SK-N-SH treated with all-trans-retinoic acid at 6 μM for 48 hours (cell line): ENCODE measurements at regions not wholly inside any gene's neighbourhood (a gene's known extent, or its start where the extent isn't known, plus 50 kb on each side); places are given as distances from the start of the nearest gene placed in this dataset.

Experiments
- ATAC-seq: fragments of 200-7000 bp; cut with Tn5 transposase; 3 replicates; pipeline ENCODE4 v1.9.1; 2020; ENCODE audit warnings: mild to moderate bottlenecking, moderate library complexity
- ARNTL ChIP-seq: fragments of 450-650 bp; formaldehyde crosslinking; IDR thresholded peaks from 2 replicates; pipeline ENCODE4 v1.5.0; 2020; ENCODE audit warnings: low read depth, mild to moderate bottlenecking, moderate library complexity, borderline replicate concordance
- BACH2 ChIP-seq: fragments of 250-450 bp; sonication (Bioruptor Pico); IDR thresholded peaks from 2 replicates; pipeline ENCODE4 v1.9.0; 2021; ENCODE audit warnings: mild to moderate bottlenecking, borderline replicate concordance
- CREB5 ChIP-seq: fragments of 250-450 bp; sonication (Bioruptor Pico); IDR thresholded peaks from 2 replicates; pipeline ENCODE4 v1.5.1; 2020; ENCODE audit warnings: low read depth, mild to moderate bottlenecking, moderate library complexity
- CSDC2 ChIP-seq: fragments of 250-450 bp; sonication (Bioruptor Pico); IDR thresholded peaks from 2 replicates; pipeline ENCODE4 v1.5.0; 2020; ENCODE audit warnings: mild to moderate bottlenecking, moderate library complexity
- ESRRG ChIP-seq: fragments of 250-450 bp; sonication (Bioruptor Pico); IDR thresholded peaks from 2 replicates; pipeline ENCODE4 v1.6.1; 2021; ENCODE audit warnings: mild to moderate bottlenecking
- GLIS3 ChIP-seq: fragments of 250-450 bp; sonication (Bioruptor Pico); IDR thresholded peaks from 2 replicates; pipeline ENCODE4 v1.5.0; 2020; ENCODE audit warnings: mild to moderate bottlenecking, moderate library complexity
- ISL1 ChIP-seq: fragments of 250-450 bp; sonication (Bioruptor Pico); IDR thresholded peaks from 2 replicates; pipeline ENCODE4 v2.1.2; 2022; ENCODE audit warnings: mild to moderate bottlenecking, moderate library complexity
- OSR1 ChIP-seq: fragments of 250-450 bp; sonication (Bioruptor Pico); IDR thresholded peaks from 2 replicates; pipeline ENCODE4 v1.8.0; 2022; ENCODE audit warnings: moderate library complexity, mild to moderate bottlenecking, inconsistent platforms
- PATZ1 ChIP-seq: fragments of 250-450 bp; sonication (Bioruptor Pico); IDR thresholded peaks from 2 replicates; pipeline ENCODE4 v1.8.0; 2020; ENCODE audit warnings: mild to moderate bottlenecking, moderate library complexity, borderline replicate concordance
- POU6F1 ChIP-seq: fragments of 250-450 bp; sonication (Bioruptor Pico); IDR thresholded peaks from 2 replicates; pipeline ENCODE4 v1.8.0; 2021; ENCODE audit warnings: low read depth, mild to moderate bottlenecking, moderate library complexity, borderline replicate concordance
- PPARA ChIP-seq: fragments of 250-450 bp; sonication (Bioruptor Pico); IDR thresholded peaks from 2 replicates; pipeline ENCODE4 v1.5.0; 2020; ENCODE audit warnings: mild to moderate bottlenecking, borderline replicate concordance
- RARB ChIP-seq: fragments of 250-450 bp; sonication (Bioruptor Pico); IDR thresholded peaks from 2 replicates; pipeline ENCODE4 v1.8.0; 2021; ENCODE audit warnings: mild to moderate bottlenecking, moderate library complexity
- SNAI2 ChIP-seq: fragments of 250-450 bp; sonication (Bioruptor Pico); IDR thresholded peaks from 2 replicates; pipeline ENCODE4 v1.5.0; 2020; ENCODE audit warnings: mild to moderate bottlenecking, moderate library complexity
- TCF4 ChIP-seq: fragments of 250-450 bp; sonication (Bioruptor Pico); IDR thresholded peaks from 2 replicates; pipeline ENCODE4 v1.8.0; 2021; ENCODE audit warnings: mild to moderate bottlenecking, moderate library complexity, borderline replicate concordance
- TOX ChIP-seq: fragments of 250-450 bp; sonication (Bioruptor Pico); IDR thresholded peaks from 2 replicates; pipeline ENCODE4 v1.8.0; 2021; ENCODE audit warnings: mild to moderate bottlenecking, moderate library complexity, borderline replicate concordance
- ZC3H10 ChIP-seq: fragments of 250-450 bp; sonication (Bioruptor Pico); IDR thresholded peaks from 2 replicates; pipeline ENCODE4 v1.5.1; 2021; ENCODE audit warnings: mild to moderate bottlenecking, moderate library complexity
- ZFP3 ChIP-seq: fragments of 250-450 bp; sonication (Bioruptor Pico); IDR thresholded peaks from 2 replicates; pipeline ENCODE4 v1.5.0; 2020; ENCODE audit warnings: mild to moderate bottlenecking, moderate library complexity
- ZFP30 ChIP-seq: fragments of 450-650 bp; formaldehyde crosslinking; IDR thresholded peaks from 2 replicates; pipeline ENCODE4 v1.5.0; 2022; ENCODE audit warnings: mild to moderate bottlenecking, moderate library complexity
- ZNF565 ChIP-seq: fragments of 450-650 bp; formaldehyde crosslinking; conservative IDR thresholded peaks from 2 replicates; pipeline ENCODE4 v1.5.0; 2020; ENCODE audit warnings: low read depth, mild to moderate bottlenecking, moderate library complexity
- ZNF70 ChIP-seq: fragments of 450-650 bp; formaldehyde crosslinking; IDR thresholded peaks from 2 replicates; pipeline ENCODE4 v1.5.0; 2020; ENCODE audit warnings: mild to moderate bottlenecking, moderate library complexity
- ZNF8 ChIP-seq: fragments of 450-650 bp; formaldehyde crosslinking; IDR thresholded peaks from 2 replicates; pipeline ENCODE4 v1.5.0; 2020; ENCODE audit warnings: mild to moderate bottlenecking, moderate library complexity
- TF ChIP-seq, protein P1 (sequence below): fragments of 250-450 bp; sonication (Bioruptor Pico); IDR thresholded peaks from 2 replicates; pipeline ENCODE4 v1.5.1; 2021; ENCODE audit warnings: mild to moderate bottlenecking, moderate library complexity

- TF ChIP-seq BACH2 (CRISPR knock-in tag) = no peak
- no peak for TF ChIP-seq ZC3H10
- TF ChIP-seq TOX (CRISPR knock-in tag) = no peak
- TF ChIP-seq TCF4 (CRISPR knock-in tag) = no peak
- no peak for TF ChIP-seq POU6F1 (CRISPR knock-in tag)
- no peak for TF ChIP-seq ZFP3 (CRISPR knock-in tag)
- no peak for TF ChIP-seq ARNTL (CRISPR knock-in tag)
- no peak for TF ChIP-seq RARB (CRISPR knock-in tag)
- TF ChIP-seq ZNF8 (CRISPR knock-in tag) = no peak
- no peak for TF ChIP-seq SNAI2 (CRISPR knock-in tag)
- no peak for TF ChIP-seq CSDC2 (CRISPR knock-in tag)
- no peak for TF ChIP-seq ZFP30 (CRISPR knock-in tag)
- no peak for TF ChIP-seq OSR1 (CRISPR knock-in tag)
- TF ChIP-seq ESRRG = no peak
- TF ChIP-seq GLIS3 = no peak
- TF ChIP-seq PATZ1 (CRISPR knock-in tag) = no peak
- no peak for TF ChIP-seq PPARA (CRISPR knock-in tag)
- TF ChIP-seq CREB5 (CRISPR knock-in tag) = no peak
- no peak for TF ChIP-seq ISL1 (CRISPR knock-in tag)
- no peak for ATAC-seq
Observed at GRCh38 chr18:68499141-68499540, 215.8 kb downstream of the TMX3 start.

- ATAC-seq = no peak
- TF ChIP-seq ZNF70 (CRISPR knock-in tag) (no peak), POU6F1 (CRISPR knock-in tag) (no peak), ISL1 (CRISPR knock-in tag) (no peak)
- TF ChIP-seq, protein P1, sequence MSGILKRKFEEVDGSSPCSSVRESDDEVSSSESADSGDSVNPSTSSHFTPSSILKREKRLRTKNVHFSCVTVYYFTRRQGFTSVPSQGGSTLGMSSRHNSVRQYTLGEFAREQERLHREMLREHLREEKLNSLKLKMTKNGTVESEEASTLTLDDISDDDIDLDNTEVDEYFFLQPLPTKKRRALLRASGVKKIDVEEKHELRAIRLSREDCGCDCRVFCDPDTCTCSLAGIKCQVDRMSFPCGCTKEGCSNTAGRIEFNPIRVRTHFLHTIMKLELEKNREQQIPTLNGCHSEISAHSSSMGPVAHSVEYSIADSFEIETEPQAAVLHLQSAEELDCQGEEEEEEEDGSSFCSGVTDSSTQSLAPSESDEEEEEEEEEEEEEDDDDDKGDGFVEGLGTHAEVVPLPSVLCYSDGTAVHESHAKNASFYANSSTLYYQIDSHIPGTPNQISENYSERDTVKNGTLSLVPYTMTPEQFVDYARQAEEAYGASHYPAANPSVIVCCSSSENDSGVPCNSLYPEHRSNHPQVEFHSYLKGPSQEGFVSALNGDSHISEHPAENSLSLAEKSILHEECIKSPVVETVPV (CRISPR knock-in tag) = no peak
Observed at GRCh38 chr18:68498636-68499035, 216.3 kb downstream of the TMX3 start.

DNA sequence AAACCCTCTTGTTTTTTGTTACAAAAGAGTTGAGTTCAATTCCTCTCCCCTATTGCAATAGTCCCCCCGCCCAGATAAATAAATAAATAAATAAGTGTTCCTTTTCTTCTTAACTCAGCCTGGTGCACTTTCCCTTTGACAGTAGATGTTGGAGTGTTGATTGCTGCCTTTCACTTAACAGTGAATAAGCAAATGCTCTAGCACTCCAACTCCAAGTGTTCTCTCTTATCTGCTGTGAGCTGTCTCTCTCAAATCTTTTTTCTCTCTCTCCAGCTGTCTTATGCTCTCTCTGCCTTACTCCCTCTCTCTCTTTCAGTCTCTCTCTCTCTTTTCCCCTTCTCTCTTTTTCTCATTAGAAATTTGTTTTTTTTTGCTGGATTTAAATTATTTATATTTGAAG, 216.7 kb downstream of the TMX3 start:
- ATAC-seq = no peak
- TF ChIP-seq ZNF8 (CRISPR knock-in tag) (no peak), SNAI2 (CRISPR knock-in tag) (no peak), ZNF70 (CRISPR knock-in tag) (no peak), RARB (CRISPR knock-in tag) (no peak), ZNF565 (CRISPR knock-in tag) (no peak), GLIS3 (no peak), PATZ1 (CRISPR knock-in tag) (no peak), ZFP30 (CRISPR knock-in tag) (no peak), CREB5 (CRISPR knock-in tag) (no peak), TCF4 (CRISPR knock-in tag) (no peak)
- TF ChIP-seq, protein P1 (CRISPR knock-in tag) = no peak
